HepG2 (cell line): ENCODE measurements at regions not wholly inside any gene's neighbourhood (a gene's known extent, or its start where the extent isn't known, plus 50 kb on each side); places are given as distances from the start of the nearest gene placed in this dataset.

Experiments used
- ATAC-seq: fragments of 200-7000 bp; cut with Tn5 transposase; 3 replicates; pipeline ENCODE4 v1.9.1; 2020; ENCODE audit warnings: mild to moderate bottlenecking, moderate library complexity
- BruUV-seq: library from RNA; stranded (reverse); fragments of 400-500 nt; replicated peaks from 2 replicates; lab custom pipeline; 2021; lab: Mats Ljungman, UMichigan
- CTCF ChIA-PET: fragments of 300-600 bp; formaldehyde crosslinking; extraction: SDS; loops from one replicate; lab custom pipeline; 2021; ENCODE audit warnings: low total read pairs, inconsistent platforms, low intra/inter-chr PET ratio; lab: Yijun Ruan, JAX
- POLR2A ChIA-PET: fragments of 350-600 bp; sonication (Branson Sonifier 250); formaldehyde crosslinking; loops from one replicate; lab custom pipeline; 2020; ENCODE audit warnings: antibody characterized with exemption, inconsistent platforms; lab: Yijun Ruan, JAX
- DNase-seq: peaks from one replicate; pipeline ENCODE4 v3.0.0-alpha.2; 2015; ENCODE audit warnings: low spot score
- FAIRE-seq: peaks from 3 replicates; lab custom pipeline; 2011; peaks lifted over from hg19 to GRCh38; lab: Jason Lieb, UNC
- H2AFZ ChIP-seq: one replicate; pipeline ENCODE4 v1.6.1; 2011; ENCODE audit warnings: low read length, inconsistent platforms
- H3K27ac ChIP-seq: fragments of 300-600 bp; 3 replicates; pipeline ENCODE4 v1.8.0; 2011; ENCODE audit warnings: mixed run types, mild to moderate bottlenecking, mixed read lengths, low read length, inconsistent platforms; ENCODE audit not compliant: insufficient read depth; ENCODE audit errors: extremely low read length
- H3K27me3 ChIP-seq, 2 experiments: fragments of 200-600 bp in 1 of 2; 2 replicates in 1 of 2; 3 replicates in 1 of 2; pipeline versions ENCODE4 v1.6.0 to v1.8.0; 2011; ENCODE audit warnings: low read length in 2 of 2, mild to moderate bottlenecking in 2 of 2, moderate library complexity in 2 of 2, inconsistent platforms in 1 of 2; ENCODE audit not compliant: insufficient read depth in 2 of 2, control insufficient read depth in 1 of 2
- H3K36me3 ChIP-seq, 2 experiments: fragments of 200-600 bp in 1 of 2; replicated peaks in 1 of 2; 2 replicates in 1 of 2; 3 replicates in 1 of 2; pipeline versions ENCODE4 v1.5.1 to v1.8.0; 2011; ENCODE audit warnings: low read length in 2 of 2, inconsistent platforms in 1 of 2; ENCODE audit not compliant: insufficient read depth in 2 of 2, control insufficient read depth in 1 of 2
- H3K4me1 ChIP-seq: 2 replicates; pipeline ENCODE4 v1.5.1; 2012; ENCODE audit warnings: low read length, inconsistent platforms; ENCODE audit not compliant: insufficient read depth
- H3K4me2 ChIP-seq: 2 replicates; pipeline ENCODE4 v1.6.0; 2011; ENCODE audit warnings: low read depth, low read length, inconsistent platforms
- H3K4me3 ChIP-seq, 3 experiments: fragments of 200-600 bp in 1 of 3; sonication (generic), shearing (Covaris generic) in 1 of 3; replicated peaks in 1 of 3; 2 replicates each; pipeline ENCODE4 v1.5.1; 2011 to 2016; ENCODE audit warnings: low read length in 3 of 3, inconsistent platforms in 2 of 3, low read depth in 2 of 3, mild to moderate bottlenecking in 2 of 3, control low read depth in 1 of 3, mixed read lengths in 1 of 3; ENCODE audit not compliant: insufficient read depth in 1 of 3
- H3K79me2 ChIP-seq: one replicate; pipeline ENCODE4 v1.6.1; 2011; ENCODE audit warnings: low read length, inconsistent platforms; ENCODE audit not compliant: insufficient read depth
- H3K9ac ChIP-seq: 2 replicates; pipeline ENCODE4 v1.6.0; 2011; ENCODE audit warnings: mild to moderate bottlenecking, low read depth, low read length, inconsistent platforms; ENCODE audit not compliant: insufficient read depth
- H3K9me3 ChIP-seq: 2 replicates; pipeline ENCODE4 v1.5.1; 2012; ENCODE audit warnings: mild to moderate bottlenecking, low read length
- H4K20me1 ChIP-seq: 2 replicates; pipeline ENCODE4 v1.6.0; 2011; ENCODE audit warnings: inconsistent platforms, mild to moderate bottlenecking, low read length, moderate library complexity; ENCODE audit not compliant: insufficient read depth
- AGO1 ChIP-seq: fragments of 200-400 bp; formaldehyde crosslinking; IDR thresholded peaks from 2 replicates; pipeline ENCODE4 v1.6.1; 2017; ENCODE audit warnings: mild to moderate bottlenecking, low read depth, low read length, moderate library complexity; ENCODE audit not compliant: poor library complexity, severe bottlenecking
- ARID2 ChIP-seq: sonication (generic); formaldehyde crosslinking; IDR thresholded peaks from 2 replicates; pipeline ENCODE4 v1.8.1; 2022; ENCODE audit warnings: mild to moderate bottlenecking, missing genetic modification reagents, borderline replicate concordance
- HMG20B ChIP-seq: conservative IDR thresholded peaks from 2 replicates; pipeline ENCODE4 v1.6.1; 2016; ENCODE audit warnings: missing genetic modification reagents, missing compliant biosample characterization
- IKZF1 ChIP-seq: fragments of 450-650 bp; IDR thresholded peaks from 2 replicates; pipeline ENCODE4 v1.7.1; 2016
- IRF2 ChIP-seq: IDR thresholded peaks from 2 replicates; pipeline ENCODE4 v1.6.1; 2018; ENCODE audit warnings: missing genetic modification reagents, missing compliant biosample characterization
- KAT7 ChIP-seq: IDR thresholded peaks from 2 replicates; pipeline ENCODE4 v1.6.1; 2018; ENCODE audit warnings: borderline replicate concordance, missing compliant biosample characterization
- KDM4B ChIP-seq: sonication (generic); formaldehyde crosslinking; IDR thresholded peaks from 2 replicates; pipeline ENCODE4 v1.4.0; 2020; ENCODE audit warnings: missing genetic modification reagents
- NCOR1 ChIP-seq: fragments of 200-600 bp; sonication (generic); IDR thresholded peaks from 2 replicates; pipeline ENCODE4 v1.7.0; 2017; ENCODE audit warnings: antibody characterized with exemption, low read length, borderline replicate concordance
- NFRKB ChIP-seq: fragments of 450-650 bp; IDR thresholded peaks from 2 replicates; pipeline ENCODE4 v1.6.1; 2017
- RELA ChIP-seq: sonication (generic); formaldehyde crosslinking; IDR thresholded peaks from 2 replicates; pipeline ENCODE4 v1.4.0; 2020; ENCODE audit warnings: missing genetic modification reagents
- SIN3B ChIP-seq: fragments of 150-350 bp; IDR thresholded peaks from 2 replicates; pipeline ENCODE4 v1.6.1; 2014; ENCODE audit warnings: low read length
- ZC3H4 ChIP-seq: sonication (generic); formaldehyde crosslinking; IDR thresholded peaks from 2 replicates; pipeline ENCODE4 v1.4.0; 2020; ENCODE audit warnings: missing genetic modification reagents, borderline replicate concordance
- ZNF235 ChIP-seq: sonication (generic); formaldehyde crosslinking; IDR thresholded peaks from 2 replicates; pipeline ENCODE4 v1.8.1; 2023; ENCODE audit warnings: mild to moderate bottlenecking, missing genetic modification reagents, borderline replicate concordance
- ZNF263 ChIP-seq: sonication (generic); formaldehyde crosslinking; IDR thresholded peaks from 2 replicates; pipeline ENCODE4 v1.4.0; 2020; ENCODE audit warnings: missing genetic modification reagents
- ZNF724P ChIP-seq: sonication (generic); formaldehyde crosslinking; IDR thresholded peaks from 2 replicates; pipeline ENCODE4 v1.8.0; 2022; ENCODE audit warnings: missing genetic modification reagents, borderline replicate concordance
- ZNF766 ChIP-seq: sonication (generic); formaldehyde crosslinking; IDR thresholded peaks from 2 replicates; pipeline ENCODE4 v1.5.0; 2020; ENCODE audit warnings: missing genetic modification reagents, borderline replicate concordance
- ZNF777 ChIP-seq: sonication (generic); formaldehyde crosslinking; IDR thresholded peaks from 2 replicates; pipeline ENCODE4 v1.4.0; 2020; ENCODE audit warnings: missing genetic modification reagents
- WGBS: methylation state at CpG from one replicate; pipeline ENCODE4 v1.1.6; 2017; ENCODE audit warnings: low lambda C conversion rate; 5-methylcytosine and 5-hydroxymethylcytosine counted together
- in situ Hi-C: cut with HindIII; loops from 2 replicates; pipeline ENCODE4 v1.10.0; 2017; ENCODE audit warnings: low pct_unique_long_range_greater_than_20kb; ENCODE audit not compliant: extremely low pct_ligation_motif_present
- intact Hi-C: fragments of 100-400 bp; cut with micrococcal nuclease; formaldehyde crosslinking; loops from one replicate; pipeline ENCODE4 v1.10.0; 2022; ENCODE audit not compliant: unreplicated experiment
- TF ChIP-seq, protein P1 (sequence below): sonication (generic); formaldehyde crosslinking; IDR thresholded peaks from 2 replicates; pipeline ENCODE4 v1.5.0; 2020; ENCODE audit warnings: mild to moderate bottlenecking, low read depth, missing genetic modification reagents, borderline replicate concordance
- TF ChIP-seq, protein P2 (sequence below): sonication (generic); formaldehyde crosslinking; IDR thresholded peaks from 2 replicates; pipeline ENCODE4 v1.8.1; 2023; ENCODE audit warnings: mild to moderate bottlenecking, missing genetic modification reagents, borderline replicate concordance
- TF ChIP-seq, protein P3 (sequence below): sonication (generic); formaldehyde crosslinking; IDR thresholded peaks from 2 replicates; pipeline ENCODE4 v1.5.0; 2020; ENCODE audit warnings: missing genetic modification reagents
- TF ChIP-seq, protein P4 (sequence below): sonication (generic); formaldehyde crosslinking; conservative IDR thresholded peaks from 2 replicates; pipeline ENCODE4 v1.4.0; 2020; ENCODE audit warnings: missing genetic modification reagents

DNA sequence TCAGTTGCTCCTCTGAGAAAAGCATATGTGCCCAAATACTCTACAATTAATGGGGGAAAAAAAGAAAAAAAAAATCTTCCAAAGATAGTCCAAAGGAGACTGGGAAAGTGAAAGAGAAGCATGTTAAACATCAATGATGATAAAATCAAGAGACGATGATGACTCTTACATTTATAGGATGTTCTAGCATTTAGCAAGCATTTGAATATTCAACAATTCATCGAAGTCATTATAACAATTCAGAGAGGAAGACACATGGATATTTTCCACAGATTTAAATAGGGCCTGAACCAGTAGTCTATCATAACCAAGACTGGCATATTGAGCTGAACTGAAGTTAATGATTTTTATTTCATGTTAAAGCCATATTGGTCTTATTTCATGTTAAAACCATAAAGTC lies 528.4 kb downstream of the INHBA start:
- POLR2A ChIA-PET = no interaction called here
- DNase-seq (no peak), ATAC-seq (no peak), FAIRE-seq (no peak)
- Histone ChIP-seq H3K27ac (no peak overlapping the region), H3K27me3 (no peaks in the 10 kb centered on the region), H3K4me2 (no peak overlapping the region), H3K9me3 (0 out of 2 replicates have a peak, but pooled peaks cover 3% of the 10 kb centered on the region), H4K20me1 (no peaks in the 10 kb centered on the region), H3K79me2 (no peaks in the 10 kb centered on the region), H3K4me3 (no peak overlapping the region), H2AFZ (no peak overlapping the region), H3K36me3 (no peaks in the 10 kb centered on the region), H3K4me1 (no peaks in the 10 kb centered on the region), H3K9ac (no peak overlapping the region)
- 49% methylated on average over 2 of the region's 2 CpGs for WGBS
- no TSS peak for BruUV-seq
- CTCF ChIA-PET = no interaction called here
- in situ Hi-C loops = no loop called here
- intact Hi-C loops = no loop called here
- TF ChIP-seq ZNF263 (CRISPR knock-in tag) (no peak), SIN3B (no peak), HMG20B (CRISPR knock-in tag) (no peak), ZNF777 (CRISPR knock-in tag) (no peak), IRF2 (no peak), ZNF724P (CRISPR knock-in tag) (no peak), ZC3H4 (CRISPR knock-in tag) (no peak), KAT7 (no peak), ARID2 (CRISPR knock-in tag) (no peak), IKZF1 (no peak)
- TF ChIP-seq, protein P1, sequence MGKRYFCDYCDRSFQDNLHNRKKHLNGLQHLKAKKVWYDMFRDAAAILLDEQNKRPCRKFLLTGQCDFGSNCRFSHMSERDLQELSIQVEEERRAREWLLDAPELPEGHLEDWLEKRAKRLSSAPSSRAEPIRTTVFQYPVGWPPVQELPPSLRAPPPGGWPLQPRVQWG = no peak

DNA sequence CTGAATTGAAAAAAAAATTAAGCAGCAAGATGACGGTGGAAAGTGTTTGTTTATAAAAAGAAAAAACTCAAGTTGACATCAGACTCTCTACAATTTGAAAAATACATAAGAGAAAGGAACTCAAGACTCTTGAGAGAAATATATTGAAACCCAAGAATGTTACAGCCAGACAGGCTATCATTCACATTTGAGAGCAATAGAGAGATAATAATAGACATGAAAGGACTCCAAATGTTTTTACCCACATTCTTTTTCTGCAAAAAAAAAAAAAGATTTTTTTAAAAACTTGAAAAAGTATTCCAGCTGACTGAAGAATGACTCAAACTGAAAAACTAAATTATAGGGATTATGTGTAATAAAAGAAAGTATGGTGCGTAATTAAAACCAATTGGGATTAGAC lies 532.4 kb downstream of the INHBA start:
- H3K4me3 ChIP-seq = no peak overlapping the region
- no TSS peak for BruUV-seq
- ATAC-seq (no peak), DNase-seq (no peak), FAIRE-seq (no peak)
- no peak overlapping the region for H3K9ac ChIP-seq
- no peaks in the 10 kb centered on the region for H3K4me1 ChIP-seq
- in situ Hi-C loops (no loop called here), intact Hi-C loops (no loop called here)
- no peak overlapping the region for H2AFZ ChIP-seq
- no peaks in the 10 kb centered on the region for H3K79me2 ChIP-seq
- WGBS = 49% methylated on average over 2 of the region's 2 CpGs
- no peaks in the 10 kb centered on the region for H3K27me3 ChIP-seq
- ChIA-PET POLR2A (no interaction called here), CTCF (no interaction called here)
- H3K9me3 ChIP-seq = 0 out of 2 replicates have a peak, but pooled peaks cover 3% of the 10 kb centered on the region
- no peak overlapping the region for H3K27ac ChIP-seq
- no peaks in the 10 kb centered on the region for H4K20me1 ChIP-seq
- H3K4me2 ChIP-seq = no peak overlapping the region
- H3K36me3 ChIP-seq = no peaks in the 10 kb centered on the region
- TF ChIP-seq KDM4B (CRISPR knock-in tag) = no peak
- TF ChIP-seq ZNF235 (CRISPR knock-in tag) = no peak
- TF ChIP-seq, protein P2, sequence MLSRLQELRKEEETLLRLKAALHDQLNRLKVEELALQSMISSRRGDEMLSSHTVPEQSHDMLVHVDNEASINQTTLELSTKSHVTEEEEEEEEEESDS (CRISPR knock-in tag) = no peak
- TF ChIP-seq, protein P3, sequence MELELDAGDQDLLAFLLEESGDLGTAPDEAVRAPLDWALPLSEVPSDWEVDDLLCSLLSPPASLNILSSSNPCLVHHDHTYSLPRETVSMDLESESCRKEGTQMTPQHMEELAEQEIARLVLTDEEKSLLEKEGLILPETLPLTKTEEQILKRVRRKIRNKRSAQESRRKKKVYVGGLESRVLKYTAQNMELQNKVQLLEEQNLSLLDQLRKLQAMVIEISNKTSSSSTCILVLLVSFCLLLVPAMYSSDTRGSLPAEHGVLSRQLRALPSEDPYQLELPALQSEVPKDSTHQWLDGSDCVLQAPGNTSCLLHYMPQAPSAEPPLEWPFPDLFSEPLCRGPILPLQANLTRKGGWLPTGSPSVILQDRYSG (CRISPR knock-in tag) = no peak
- no peak for TF ChIP-seq NFRKB
- no peak for TF ChIP-seq AGO1
- TF ChIP-seq ZNF766 = no peak
- no peak for TF ChIP-seq NCOR1
- TF ChIP-seq, protein P4, sequence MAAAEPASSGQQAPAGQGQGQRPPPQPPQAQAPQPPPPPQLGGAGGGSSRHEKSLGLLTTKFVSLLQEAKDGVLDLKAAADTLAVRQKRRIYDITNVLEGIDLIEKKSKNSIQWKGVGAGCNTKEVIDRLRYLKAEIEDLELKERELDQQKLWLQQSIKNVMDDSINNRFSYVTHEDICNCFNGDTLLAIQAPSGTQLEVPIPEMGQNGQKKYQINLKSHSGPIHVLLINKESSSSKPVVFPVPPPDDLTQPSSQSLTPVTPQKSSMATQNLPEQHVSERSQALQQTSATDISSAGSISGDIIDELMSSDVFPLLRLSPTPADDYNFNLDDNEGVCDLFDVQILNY (CRISPR knock-in tag) = no peak
- no peak for TF ChIP-seq RELA (CRISPR knock-in tag)
